Panc1 (cell line): ENCODE measurements at regions not wholly inside any gene's neighbourhood (a gene's known extent, or its start where the extent isn't known, plus 50 kb on each side); places are given as distances from the start of the nearest gene placed in this dataset.

Source experiments
- POLR2AphosphoS5 ChIP-seq: IDR thresholded peaks from 2 replicates; pipeline ENCODE4 v1.6.1; 2012; ENCODE audit warnings: mild to moderate bottlenecking, low read depth, low read length, moderate library complexity
- REST ChIP-seq, 2 experiments: IDR thresholded peaks; 2 replicates each; pipeline ENCODE4 v1.6.1; 2011 to 2012; ENCODE audit warnings: low read depth in 2 of 2, control low read depth in 1 of 2, low read length in 1 of 2, mild to moderate bottlenecking in 1 of 2, moderate library complexity in 1 of 2; ENCODE audit not compliant: insufficient read depth in 1 of 2
- SIN3A ChIP-seq: IDR thresholded peaks from 2 replicates; pipeline ENCODE4 v1.6.1; 2012; ENCODE audit warnings: low read depth, mild to moderate bottlenecking, low read length, moderate library complexity, borderline replicate concordance; ENCODE audit not compliant: insufficient read depth
- TCF7L2 ChIP-seq: IDR thresholded peaks from 2 replicates; pipeline ENCODE4 v1.6.1; 2011; ENCODE audit warnings: mild to moderate bottlenecking, low read depth, low read length, inconsistent platforms
- TF ChIP-seq, protein P1 (sequence below): fragments of 450-650 bp; IDR thresholded peaks from 2 replicates; pipeline ENCODE4 v1.5.1; 2017; ENCODE audit warnings: mild to moderate bottlenecking

- TF ChIP-seq, protein P1, sequence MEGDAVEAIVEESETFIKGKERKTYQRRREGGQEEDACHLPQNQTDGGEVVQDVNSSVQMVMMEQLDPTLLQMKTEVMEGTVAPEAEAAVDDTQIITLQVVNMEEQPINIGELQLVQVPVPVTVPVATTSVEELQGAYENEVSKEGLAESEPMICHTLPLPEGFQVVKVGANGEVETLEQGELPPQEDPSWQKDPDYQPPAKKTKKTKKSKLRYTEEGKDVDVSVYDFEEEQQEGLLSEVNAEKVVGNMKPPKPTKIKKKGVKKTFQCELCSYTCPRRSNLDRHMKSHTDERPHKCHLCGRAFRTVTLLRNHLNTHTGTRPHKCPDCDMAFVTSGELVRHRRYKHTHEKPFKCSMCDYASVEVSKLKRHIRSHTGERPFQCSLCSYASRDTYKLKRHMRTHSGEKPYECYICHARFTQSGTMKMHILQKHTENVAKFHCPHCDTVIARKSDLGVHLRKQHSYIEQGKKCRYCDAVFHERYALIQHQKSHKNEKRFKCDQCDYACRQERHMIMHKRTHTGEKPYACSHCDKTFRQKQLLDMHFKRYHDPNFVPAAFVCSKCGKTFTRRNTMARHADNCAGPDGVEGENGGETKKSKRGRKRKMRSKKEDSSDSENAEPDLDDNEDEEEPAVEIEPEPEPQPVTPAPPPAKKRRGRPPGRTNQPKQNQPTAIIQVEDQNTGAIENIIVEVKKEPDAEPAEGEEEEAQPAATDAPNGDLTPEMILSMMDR: no peak
- no peak for TF ChIP-seq POLR2AphosphoS5
- TF ChIP-seq SIN3A: no peak
- no peak for TF ChIP-seq TCF7L2
- TF ChIP-seq REST (IDR thresholded peaks at IDR 0.05; ENCODE audit: insufficient read depth in 1 of 2, low read depth in 2 of 2, low read length in 1 of 2): no peak
Observed at GRCh38 chr9:95678759-95679158, 162.0 kb upstream of the PTCH1 start.
